ENCODE measurements at regions not wholly inside any gene's neighbourhood (a gene's known extent, or its start where the extent isn't known, plus 50 kb on each side); places are given as distances from the start of the nearest gene placed in this dataset.

- no peaks in the 10 kb centered on the region for H3K9me2 ChIP-seq (ENCODE audit: insufficient read depth)
- H3K4me3 ChIP-seq, result no peak overlapping the region
Measured at GRCh38 chr5:93921001-93921400, 179.6 kb upstream of the POU5F2 start.

More at GRCh38 chr5:93921001-93921400, 179.6 kb upstream of the POU5F2 start:
- H2AFZ ChIP-seq, result no peak overlapping the region
- no peak overlapping the region for H3K27ac ChIP-seq (ENCODE audit: low read depth)
- Mint-ChIP-seq H3K4me3 (no peak overlapping the region), H3K27ac (no peak overlapping the region), H3K9me3 (no peaks in the 10 kb centered on the region), H3K4me1 (no peaks in the 10 kb centered on the region), H3K27me3 (ENCODE audit: insufficient read depth, low read depth, poor library complexity) (peaks cover 1% of the 10 kb centered on the region), H3K36me3 (ENCODE audit: low read depth) (no peaks in the 10 kb centered on the region)
- H3K4me1 ChIP-seq (ENCODE audit: insufficient read depth), result no peaks in the 10 kb centered on the region
- H3K27me3 ChIP-seq (ENCODE audit: insufficient read depth), result no peaks in the 10 kb centered on the region
- H3K79me2 ChIP-seq (replicated peaks; ENCODE audit: insufficient read depth), result no peaks in the 10 kb centered on the region
- no peak overlapping the region for H3K4me2 ChIP-seq
- no peak for ATAC-seq
- DNase-seq (ENCODE audit: low spot score), result no peak
- H4K20me1 ChIP-seq (replicated peaks; ENCODE audit: insufficient read depth), result no peaks in the 10 kb centered on the region
- H3F3A ChIP-seq (replicated peaks; ENCODE audit: low read depth), result no peaks in the 10 kb centered on the region
- H3K36me3 ChIP-seq (ENCODE audit: insufficient read depth), result no peaks in the 10 kb centered on the region
- TF ChIP-seq EZH2 (IDR thresholded peaks at IDR 0.05; ENCODE audit: low read depth, unreplicated experiment) (no peak), ETS1 (IDR thresholded peaks at IDR 0.05) (no peak), ZNF462 (CRISPR knock-in tag; IDR thresholded peaks at IDR 0.05) (no peak), POLR2AphosphoS5 (IDR thresholded peaks at IDR 0.05; ENCODE audit: low read depth) (no peak), NANOG (IDR thresholded peaks at IDR 0.05; ENCODE audit: borderline replicate concordance) (no peak), REST (IDR thresholded peaks at IDR 0.05; ENCODE audit: unreplicated experiment) (no peak), JUNB (IDR thresholded peaks at IDR 0.05; ENCODE audit: unreplicated experiment) (no peak), EZH2phosphoT487 (IDR thresholded peaks at IDR 0.05; ENCODE audit: unreplicated experiment) (no peak), ZNF331 (CRISPR knock-in tag; IDR thresholded peaks at IDR 0.05; ENCODE audit: low read depth) (no peak), CREB1 (CRISPR knock-in tag; IDR thresholded peaks at IDR 0.05; ENCODE audit: low read depth) (no peak), ZNF114 (CRISPR knock-in tag; IDR thresholded peaks at IDR 0.05) (no peak), STAT1 (IDR thresholded peaks at IDR 0.05; ENCODE audit: unreplicated experiment) (no peak)
- TF ChIP-seq, protein P1, sequence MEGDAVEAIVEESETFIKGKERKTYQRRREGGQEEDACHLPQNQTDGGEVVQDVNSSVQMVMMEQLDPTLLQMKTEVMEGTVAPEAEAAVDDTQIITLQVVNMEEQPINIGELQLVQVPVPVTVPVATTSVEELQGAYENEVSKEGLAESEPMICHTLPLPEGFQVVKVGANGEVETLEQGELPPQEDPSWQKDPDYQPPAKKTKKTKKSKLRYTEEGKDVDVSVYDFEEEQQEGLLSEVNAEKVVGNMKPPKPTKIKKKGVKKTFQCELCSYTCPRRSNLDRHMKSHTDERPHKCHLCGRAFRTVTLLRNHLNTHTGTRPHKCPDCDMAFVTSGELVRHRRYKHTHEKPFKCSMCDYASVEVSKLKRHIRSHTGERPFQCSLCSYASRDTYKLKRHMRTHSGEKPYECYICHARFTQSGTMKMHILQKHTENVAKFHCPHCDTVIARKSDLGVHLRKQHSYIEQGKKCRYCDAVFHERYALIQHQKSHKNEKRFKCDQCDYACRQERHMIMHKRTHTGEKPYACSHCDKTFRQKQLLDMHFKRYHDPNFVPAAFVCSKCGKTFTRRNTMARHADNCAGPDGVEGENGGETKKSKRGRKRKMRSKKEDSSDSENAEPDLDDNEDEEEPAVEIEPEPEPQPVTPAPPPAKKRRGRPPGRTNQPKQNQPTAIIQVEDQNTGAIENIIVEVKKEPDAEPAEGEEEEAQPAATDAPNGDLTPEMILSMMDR (conservative IDR thresholded peaks at IDR 0.05; ENCODE audit: low read depth in 2 of 2), result no peak
